ENCODE measurements at regions not wholly inside any gene's neighbourhood (a gene's known extent, or its start where the extent isn't known, plus 50 kb on each side); places are given as distances from the start of the nearest gene placed in this dataset.
"Not testable (repeated sequence)": the region's sequence is repeated elsewhere in the genome, so short reads cannot be mapped to it uniquely, and the experiment has no call there.

DNA sequence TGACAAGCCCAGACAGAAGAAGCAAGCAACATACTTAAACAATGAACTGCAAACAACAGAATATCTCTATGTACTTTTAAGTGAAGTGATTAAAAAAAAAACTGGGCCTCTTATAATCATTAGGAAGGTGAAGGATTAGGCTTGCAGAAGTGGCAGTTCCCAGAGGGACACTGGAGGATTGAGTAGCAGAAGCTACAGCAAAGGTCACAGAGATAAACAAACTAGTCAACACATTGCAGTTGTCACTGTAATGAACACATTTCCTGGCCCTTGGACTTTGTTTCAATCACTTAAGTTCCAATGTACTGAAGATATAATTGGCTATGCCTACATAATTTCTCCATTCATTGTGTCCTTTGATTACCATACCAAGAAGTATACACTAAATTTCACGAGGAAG lies 1498.8 kb downstream of the SLITRK5 start:
- no peak for DNase-seq (ENCODE audit: extremely low read depth, low read depth)
- TF ChIP-seq, protein P1, sequence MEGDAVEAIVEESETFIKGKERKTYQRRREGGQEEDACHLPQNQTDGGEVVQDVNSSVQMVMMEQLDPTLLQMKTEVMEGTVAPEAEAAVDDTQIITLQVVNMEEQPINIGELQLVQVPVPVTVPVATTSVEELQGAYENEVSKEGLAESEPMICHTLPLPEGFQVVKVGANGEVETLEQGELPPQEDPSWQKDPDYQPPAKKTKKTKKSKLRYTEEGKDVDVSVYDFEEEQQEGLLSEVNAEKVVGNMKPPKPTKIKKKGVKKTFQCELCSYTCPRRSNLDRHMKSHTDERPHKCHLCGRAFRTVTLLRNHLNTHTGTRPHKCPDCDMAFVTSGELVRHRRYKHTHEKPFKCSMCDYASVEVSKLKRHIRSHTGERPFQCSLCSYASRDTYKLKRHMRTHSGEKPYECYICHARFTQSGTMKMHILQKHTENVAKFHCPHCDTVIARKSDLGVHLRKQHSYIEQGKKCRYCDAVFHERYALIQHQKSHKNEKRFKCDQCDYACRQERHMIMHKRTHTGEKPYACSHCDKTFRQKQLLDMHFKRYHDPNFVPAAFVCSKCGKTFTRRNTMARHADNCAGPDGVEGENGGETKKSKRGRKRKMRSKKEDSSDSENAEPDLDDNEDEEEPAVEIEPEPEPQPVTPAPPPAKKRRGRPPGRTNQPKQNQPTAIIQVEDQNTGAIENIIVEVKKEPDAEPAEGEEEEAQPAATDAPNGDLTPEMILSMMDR (IDR thresholded peaks at IDR 0.05; ENCODE audit: low read depth, low read length), result no peak

DNA sequence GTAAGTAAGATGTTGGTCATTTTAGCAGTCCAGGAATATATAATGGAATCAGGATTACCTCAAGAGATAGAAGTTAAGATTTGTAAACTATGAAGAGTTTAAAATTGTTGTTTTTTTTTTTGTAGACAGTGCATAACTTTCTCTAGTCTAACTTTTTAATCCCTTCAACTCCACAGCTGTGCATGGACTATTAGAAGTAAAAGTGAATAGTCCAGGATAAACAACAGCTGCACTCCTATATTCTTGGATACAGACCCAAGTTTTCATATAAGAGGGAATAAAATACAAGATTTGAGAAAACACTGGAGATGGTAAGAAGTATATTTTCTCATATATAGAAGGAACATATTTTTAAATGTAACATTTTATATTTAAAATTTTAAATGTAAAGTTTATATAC lies 1509.9 kb downstream of the SLITRK5 start:
- TF ChIP-seq, protein P1 (IDR thresholded peaks at IDR 0.05; ENCODE audit: low read depth, low read length), result no peak
- DNase-seq (ENCODE audit: extremely low read depth, low read depth), result no peak

DNA sequence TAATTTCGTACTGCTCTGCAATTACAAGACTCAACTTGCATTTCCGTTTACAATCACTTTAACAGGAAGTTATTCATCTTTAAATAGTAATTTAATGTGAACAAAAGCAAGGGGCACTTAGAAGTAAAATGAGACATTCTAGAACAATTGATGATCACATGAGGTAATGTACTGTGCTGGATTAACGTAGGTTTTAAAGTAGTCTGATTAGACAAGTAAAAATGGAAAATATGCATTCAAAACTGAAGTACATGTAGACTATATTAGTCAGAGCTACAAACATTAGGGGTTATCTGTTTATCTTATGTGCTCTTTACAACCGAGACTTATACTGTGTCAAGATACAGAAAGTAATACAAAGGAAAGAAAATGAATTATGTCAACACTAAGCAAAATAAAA lies 1528.0 kb downstream of the SLITRK5 start:
- no peak for DNase-seq (ENCODE audit: extremely low read depth, low read depth)
- TF ChIP-seq, protein P1 (IDR thresholded peaks at IDR 0.05; ENCODE audit: low read depth, low read length), result no peak

DNA sequence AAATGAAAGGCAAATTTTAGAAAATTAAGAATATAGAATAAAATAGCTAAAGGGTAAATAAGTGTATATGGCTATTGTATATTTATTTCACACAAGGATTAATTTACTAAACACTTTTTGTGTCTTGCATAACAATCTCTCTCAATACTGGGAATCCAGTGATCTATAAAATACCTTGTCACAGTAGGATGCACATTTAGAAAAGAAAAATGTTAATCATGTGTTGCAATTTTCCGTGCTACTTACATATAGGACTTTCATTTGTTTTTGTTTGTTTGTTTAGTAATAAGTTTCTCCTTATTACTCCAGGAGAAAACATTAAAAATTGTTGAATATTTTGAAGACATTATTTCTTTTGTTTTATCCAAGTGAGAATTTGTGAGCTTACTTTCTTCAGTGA lies 1533.3 kb downstream of the SLITRK5 start:
- no peak for DNase-seq (ENCODE audit: extremely low read depth, low read depth)
- TF ChIP-seq, protein P1 (IDR thresholded peaks at IDR 0.05; ENCODE audit: low read depth, low read length), result no peak

DNA sequence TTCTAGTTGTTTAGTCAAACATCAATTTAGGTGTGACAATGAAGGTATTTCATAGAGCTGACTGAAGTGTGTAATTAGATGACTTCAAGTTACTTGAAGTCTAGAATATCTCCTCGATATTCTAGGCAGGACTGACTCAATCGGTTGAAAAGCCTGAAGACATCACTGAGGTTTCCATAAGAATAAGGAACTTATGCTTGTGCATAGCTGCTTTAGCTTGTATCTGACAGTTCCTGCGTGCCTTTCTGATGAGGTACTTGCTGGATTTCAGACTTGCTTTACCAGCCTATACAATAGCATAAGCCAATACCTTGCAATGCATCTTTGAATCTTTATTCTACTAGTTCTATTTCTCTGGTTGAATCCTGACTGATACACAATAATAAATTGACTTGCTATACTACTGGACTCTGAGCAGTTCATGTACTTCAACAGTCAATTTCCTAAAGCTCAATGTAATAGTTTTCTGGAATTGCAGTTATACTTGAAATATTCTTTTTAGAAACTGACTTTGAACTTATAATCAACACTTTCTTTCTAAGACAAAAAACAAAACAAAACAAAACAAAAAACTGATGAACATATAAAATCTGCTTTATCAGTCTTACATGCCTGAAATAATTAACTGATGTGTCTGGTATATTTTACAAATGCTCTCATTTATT lies 1534.8 kb downstream of the SLITRK5 start:
- DNase-seq (ENCODE audit: extremely low read depth, low read depth), result no peak
- TF ChIP-seq, protein P1 (IDR thresholded peaks at IDR 0.05; ENCODE audit: low read depth, low read length), result no peak

DNA sequence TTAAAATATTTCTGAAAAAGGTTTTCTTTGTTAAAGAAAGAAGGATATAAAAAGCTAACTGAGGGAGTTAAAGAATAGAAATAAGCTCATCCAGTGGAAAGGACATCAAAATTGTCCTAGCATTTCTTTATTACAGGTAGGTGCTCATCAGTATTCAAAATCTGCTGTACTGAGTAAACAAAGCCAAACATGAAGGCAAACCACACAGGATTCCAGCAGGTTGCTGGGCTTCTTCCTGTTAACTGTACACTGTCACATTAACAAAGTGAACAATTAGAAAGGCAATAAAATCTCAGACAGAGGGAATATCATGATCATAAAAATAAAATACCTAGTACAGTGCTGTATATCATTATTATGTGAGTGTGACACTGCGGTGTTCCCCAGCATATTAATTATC lies 1541.0 kb downstream of the SLITRK5 start:
- TF ChIP-seq, protein P1 (IDR thresholded peaks at IDR 0.05; ENCODE audit: low read depth, low read length), result no peak
- DNase-seq (ENCODE audit: extremely low read depth, low read depth), result no peak

DNA sequence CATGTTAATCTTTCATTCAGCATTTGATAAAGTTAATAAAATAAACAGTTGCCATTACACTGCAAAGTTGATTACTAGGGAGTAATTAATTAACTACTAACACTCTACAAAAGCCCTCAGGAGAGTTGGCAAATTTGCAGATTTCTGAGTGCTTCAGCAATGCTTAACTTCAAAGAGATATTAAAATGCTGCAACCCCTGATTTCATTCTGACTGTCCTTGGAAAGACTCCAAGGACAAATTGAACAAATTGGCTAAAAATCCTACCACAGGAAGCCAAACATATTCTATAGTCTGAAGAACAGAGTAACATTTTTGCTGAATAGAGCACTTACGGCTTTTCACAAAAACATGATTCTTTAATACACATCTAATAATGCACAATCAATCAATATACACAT lies 1543.0 kb downstream of the SLITRK5 start:
- TF ChIP-seq, protein P1 (IDR thresholded peaks at IDR 0.05; ENCODE audit: low read depth, low read length), result no peak

DNA sequence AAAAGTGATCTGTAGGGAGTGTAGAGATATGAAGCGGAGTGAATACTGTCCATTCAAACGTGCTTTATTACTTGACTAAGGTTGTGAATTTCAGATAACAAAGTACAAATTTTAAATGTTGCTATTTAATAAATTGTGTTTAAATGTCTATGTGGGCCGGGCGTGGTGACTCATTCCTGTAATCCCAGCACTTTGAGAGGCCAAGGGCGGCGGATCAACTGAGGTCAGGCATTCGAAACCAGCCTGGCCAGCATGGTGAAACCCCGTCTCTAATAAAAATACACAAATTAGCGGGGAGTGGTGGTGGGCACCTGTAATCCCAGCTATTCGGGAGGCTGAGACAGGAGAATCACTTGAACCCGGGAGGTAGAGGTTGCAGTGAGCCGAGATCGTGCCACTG lies 1544.1 kb downstream of the SLITRK5 start:
- not testable (repeated sequence) for DNase-seq (ENCODE audit: extremely low read depth, low read depth)

More for the DNA sequence above, 1543.0 kb downstream of the SLITRK5 start:
- no peak for DNase-seq (ENCODE audit: extremely low read depth, low read depth)

Measured in AG09319 (cell line).